Tibial artery (tissue), 4 donors: ENCODE measurements at regions not wholly inside any gene's neighbourhood (a gene's known extent, or its start where the extent isn't known, plus 50 kb on each side); places are given as distances from the start of the nearest gene placed in this dataset.
A peak's percentile ranks its signal among the peaks of the same experiment; 100 is the strongest.
"Not testable (repeated sequence)": the region's sequence is repeated elsewhere in the genome, so short reads cannot be mapped to it uniquely, and the experiment has no call there.

Source experiments
- DNase-seq, 2 donors: peaks; one replicate each; pipeline ENCODE4 v3.0.0-alpha.2; 2019
- H3K27ac ChIP-seq, 2 donors: fragments of 200-600 bp; sonication (generic) in 1 of 2; 1 replicate in 1 of 2; 2 replicates in 1 of 2; pipeline ENCODE4 v1.5.1; 2018 to 2019; ENCODE audit warnings: mild to moderate bottlenecking in 1 of 2
- H3K27me3 ChIP-seq, 2 donors: fragments of 200-600 bp; sonication (generic) in 1 of 2; one replicate each; pipeline versions ENCODE4 v1.5.1 to v1.6.0; 2016 to 2019
- H3K36me3 ChIP-seq, 3 donors: fragments of 200-600 bp; sonication (generic) in 2 of 3; one replicate each; pipeline ENCODE4 v1.5.1; 2016 to 2019; ENCODE audit warnings: mild to moderate bottlenecking in 2 of 3
- H3K4me1 ChIP-seq, 4 donors: fragments of 200-600 bp; sonication (generic) in 2 of 4; 1 replicate in 3 of 4; 2 replicates in 1 of 4; pipeline ENCODE4 v1.5.1; 2016 to 2019
- H3K4me3 ChIP-seq, 2 donors: fragments of 200-600 bp; sonication (generic) in 1 of 2; 1 replicate in 1 of 2; 2 replicates in 1 of 2; pipeline ENCODE4 v1.5.1; 2018 to 2019; ENCODE audit warnings: mild to moderate bottlenecking in 2 of 2
- H3K9me3 ChIP-seq, 3 donors: fragments of 200-600 bp; sonication (generic) in 1 of 3; one replicate each; pipeline ENCODE4 v1.5.1; 2016 to 2019
- CTCF ChIP-seq, 2 experiments: fragments of 200-600 bp in 1 of 2; fragments of 450-650 bp in 1 of 2; IDR thresholded peaks; one replicate each; pipeline ENCODE4 v1.5.1; 2017 to 2019; ENCODE audit warnings: antibody characterized with exemption in 2 of 2, mild to moderate bottlenecking in 1 of 2, moderate library complexity in 1 of 2
- intact Hi-C: fragments of 100-400 bp; cut with DNase I; formaldehyde crosslinking; loops from one replicate; pipeline ENCODE4 v1.15.0; 2023; ENCODE audit warnings: low total_unique reads

- no peak for TF ChIP-seq CTCF (IDR thresholded peaks at IDR 0.05)
These were observed 79.9 kb upstream of the PRR5 start for GRCh38 chr22:44622147-44622427.

GRCh38 chr22:44621401-44622146 lies 80.4 kb upstream of the PRR5 start:
- intact Hi-C loops, result loop anchor here (10.0 kb wide), 1 partner anchor 1237 kb away; no protein-coding TSS in a partner anchor
- Histone ChIP-seq H3K27ac (no peak overlapping the region), H3K9me3 (no peaks in the 10 kb centered on the region), H3K36me3 (no peaks in the 10 kb centered on the region), H3K27me3 (peaks cover 0 to 91% of the 10 kb centered on the region in 2 donors), H3K4me1 (peaks cover 0 to 6% (median 0%) of the 10 kb centered on the region in 4 donors), H3K4me3 (no peak overlapping the region)
- no peak for TF ChIP-seq CTCF (IDR thresholded peaks at IDR 0.05)
- no peak for DNase-seq

More at GRCh38 chr22:44622147-44622427, 79.9 kb upstream of the PRR5 start:
- no peak overlapping the region for H3K27ac ChIP-seq
- intact Hi-C loops, result loop anchor here (10.0 kb wide), 1 partner anchor 1237 kb away; no protein-coding TSS in a partner anchor
- peaks cover 0 to 90% of the 10 kb centered on the region in 2 donors for H3K27me3 ChIP-seq
- no peaks in the 10 kb centered on the region for H3K36me3 ChIP-seq
- H3K9me3 ChIP-seq, result no peaks in the 10 kb centered on the region
- no peak overlapping the region for H3K4me3 ChIP-seq
- H3K4me1 ChIP-seq, result peaks cover 0 to 6% (median 0%) of the 10 kb centered on the region in 4 donors
- no peak for DNase-seq

- peaks cover 0 to 6% (median 0%) of the 10 kb centered on the region in 4 donors for H3K4me1 ChIP-seq
- no peak overlapping the region for H3K4me3 ChIP-seq
- intact Hi-C loops, result loop anchor here (10.0 kb wide), 1 partner anchor 1236 kb away; no protein-coding TSS in a partner anchor
- DNase-seq, result no peak
- TF ChIP-seq CTCF (IDR thresholded peaks at IDR 0.05), result no peak
- H3K27ac ChIP-seq, result no peak overlapping the region
- H3K27me3 ChIP-seq, result peaks cover 0 to 93% of the 10 kb centered on the region in 2 donors
- H3K36me3 ChIP-seq, result no peaks in the 10 kb centered on the region
- no peaks in the 10 kb centered on the region for H3K9me3 ChIP-seq
These were observed 81.2 kb upstream of the PRR5 start for GRCh38 chr22:44620841-44621257.

- peak in 1 of 2 donors; percentile 54 for DNase-seq
- Histone ChIP-seq H3K4me3 (no peak overlapping the region), H3K27me3 (peaks cover 0 to 91% of the 10 kb centered on the region in 2 donors), H3K9me3 (peaks cover 0 to under 1% (median 0%) of the 10 kb centered on the region in 3 donors), H3K36me3 (no peaks in the 10 kb centered on the region), H3K4me1 (peaks cover 0 to 6% (median 0%) of the 10 kb centered on the region in 4 donors), H3K27ac (no peak overlapping the region)
- TF ChIP-seq CTCF (IDR thresholded peaks at IDR 0.05), result no peak
- intact Hi-C loops, result loop anchor here (10.0 kb wide), 1 partner anchor 1235 kb away; no protein-coding TSS in a partner anchor
These were observed 81.7 kb upstream of the PRR5 start for GRCh38 chr22:44620129-44620840.

GRCh38 chr22:44619560-44620128 lies 82.4 kb upstream of the PRR5 start:
- H3K9me3 ChIP-seq, H3K27ac ChIP-seq, H3K4me1 ChIP-seq, H3K4me3 ChIP-seq, DNase-seq, H3K36me3 ChIP-seq: not testable (repeated sequence)
- intact Hi-C loops, result loop anchor here (10.0 kb wide), 1 partner anchor 1235 kb away; no protein-coding TSS in a partner anchor
- H3K27me3 ChIP-seq, result peaks cover 0 to 85% of the 10 kb centered on the region in 2 donors

GRCh38 chr22:44618910-44619309 lies 83.1 kb upstream of the PRR5 start:
- H3K4me3 ChIP-seq, DNase-seq, H3K4me1 ChIP-seq, H3K27ac ChIP-seq, intact Hi-C loops, H3K36me3 ChIP-seq: not testable (repeated sequence)
- H3K27me3 ChIP-seq, result peaks cover 0 to 77% of the 10 kb centered on the region in 2 donors
- peaks cover 0 to 11% (median 7%) of the 10 kb centered on the region in 3 donors for H3K9me3 ChIP-seq
